OCI-LY1 (cell line): ENCODE measurements at regions not wholly inside any gene's neighbourhood (a gene's known extent, or its start where the extent isn't known, plus 50 kb on each side); places are given as distances from the start of the nearest gene placed in this dataset.

Source experiments
- CTCF ChIP-seq: fragments of 200-600 bp; sonication (generic), shearing (Covaris generic); IDR thresholded peaks from 2 replicates; pipeline ENCODE4 v1.5.1; 2017; ENCODE audit warnings: mild to moderate bottlenecking, antibody characterized with exemption, low read length, moderate library complexity, mixed read lengths
- EZH2 ChIP-seq: fragments of 200-600 bp; sonication (generic), shearing (Covaris generic); IDR thresholded peaks from 2 replicates; pipeline ENCODE4 v1.8.0; 2017; ENCODE audit warnings: borderline replicate concordance, mixed run types, mild to moderate bottlenecking, antibody characterized with exemption, low read length, moderate library complexity, mixed read lengths

DNA sequence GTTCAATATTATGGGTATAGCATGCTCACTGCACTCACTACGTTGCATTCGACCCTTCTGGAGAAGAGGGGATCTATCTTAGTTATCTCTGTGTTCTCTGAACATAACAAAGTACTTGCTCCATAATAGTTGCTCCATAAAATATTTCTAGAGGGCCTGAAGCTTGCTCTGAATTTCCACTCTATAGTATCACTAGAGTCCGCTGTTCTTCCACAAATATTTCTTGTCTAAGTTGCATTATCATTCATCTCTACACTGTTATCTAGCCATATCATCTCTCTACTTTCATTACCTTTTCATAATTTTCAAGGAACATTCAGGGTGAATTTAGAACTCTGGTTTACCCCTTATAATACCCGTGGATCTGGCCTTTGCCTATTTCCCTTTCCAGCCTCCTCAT lies 246.1 kb upstream of the PDE3A start:
- TF ChIP-seq CTCF (no peak), EZH2 (no peak)
